ENCODE measurements at regions not wholly inside any gene's neighbourhood (a gene's known extent, or its start where the extent isn't known, plus 50 kb on each side); places are given as distances from the start of the nearest gene placed in this dataset.
"Not testable (repeated sequence)": the region's sequence is repeated elsewhere in the genome, so short reads cannot be mapped to it uniquely, and the experiment has no call there.

GRCh38 chr2:180604077-180604476 is 376.3 kb upstream of the UBE2E3 start:
- no peak for DNase-seq (ENCODE audit: low spot score)
- no peak overlapping the region for H3K27ac ChIP-seq
- no peak for TF ChIP-seq CTCF (conservative IDR thresholded peaks at IDR 0.05; ENCODE audit: low read depth)
- ChIA-PET POLR2A (ENCODE audit: low non-redundant PET) (no interaction called here), CTCF (no interaction called here)

GRCh38 chr2:180601016-180601415 is 379.4 kb upstream of the UBE2E3 start:
- no peak overlapping the region for H3K27ac ChIP-seq
- no peak for TF ChIP-seq CTCF (conservative IDR thresholded peaks at IDR 0.05; ENCODE audit: low read depth)
- ChIA-PET POLR2A (ENCODE audit: low non-redundant PET) (no interaction called here), CTCF (no interaction called here)
- DNase-seq (ENCODE audit: low spot score): no peak

- DNase-seq (ENCODE audit: low spot score): no peak
- H3K27ac ChIP-seq: no peak overlapping the region
- no peak for TF ChIP-seq CTCF (conservative IDR thresholded peaks at IDR 0.05; ENCODE audit: low read depth)
- ChIA-PET CTCF (no interaction called here), POLR2A (ENCODE audit: low non-redundant PET) (no interaction called here)
Measured at GRCh38 chr2:180599804-180600203, 380.6 kb upstream of the UBE2E3 start.

GRCh38 chr2:180597179-180597578 is 383.2 kb upstream of the UBE2E3 start:
- H3K27ac ChIP-seq: no peak overlapping the region
- ChIA-PET POLR2A (ENCODE audit: low non-redundant PET) (no interaction called here), CTCF (no interaction called here)
- TF ChIP-seq CTCF (conservative IDR thresholded peaks at IDR 0.05; ENCODE audit: low read depth): no peak
- DNase-seq (ENCODE audit: low spot score): no peak

GRCh38 chr2:180596453-180596852 is 384.0 kb upstream of the UBE2E3 start:
- no peak for TF ChIP-seq CTCF (conservative IDR thresholded peaks at IDR 0.05; ENCODE audit: low read depth)
- DNase-seq (ENCODE audit: low spot score): no peak
- POLR2A ChIA-PET (ENCODE audit: low non-redundant PET): no interaction called here
- H3K27ac ChIP-seq: no peak overlapping the region
- CTCF ChIA-PET: no interaction called here

- no peak for TF ChIP-seq CTCF (conservative IDR thresholded peaks at IDR 0.05; ENCODE audit: low read depth)
- POLR2A ChIA-PET (ENCODE audit: low non-redundant PET): no interaction called here
- no peak for DNase-seq (ENCODE audit: low spot score)
- no peak overlapping the region for H3K27ac ChIP-seq
- CTCF ChIA-PET: no interaction called here
Measured at GRCh38 chr2:180591947-180592346, 388.5 kb upstream of the UBE2E3 start.

GRCh38 chr2:180591093-180591781 is 389.2 kb upstream of the UBE2E3 start:
- H3K27ac ChIP-seq; POLR2A ChIA-PET (ENCODE audit: low non-redundant PET); CTCF ChIA-PET; DNase-seq (ENCODE audit: low spot score): not testable (repeated sequence)
